Vagina (tissue), 2 donors: ENCODE measurements at regions not wholly inside any gene's neighbourhood (a gene's known extent, or its start where the extent isn't known, plus 50 kb on each side); places are given as distances from the start of the nearest gene placed in this dataset.

Source experiments
- DNase-seq, 2 donors: peaks; one replicate each; pipeline ENCODE4 v3.0.0-alpha.2; 2017; ENCODE audit errors: extremely low spot score in 2 of 2
- H3K27ac ChIP-seq: fragments of 200-600 bp; sonication (generic); one replicate; pipeline ENCODE4 v1.5.1; 2019
- H3K27me3 ChIP-seq: fragments of 200-600 bp; sonication (generic); one replicate; pipeline ENCODE4 v1.5.1; 2019
- H3K36me3 ChIP-seq, 2 donors: fragments of 200-600 bp; sonication (generic); one replicate each; pipeline ENCODE4 v1.5.1; 2017 to 2019
- H3K4me1 ChIP-seq: fragments of 200-600 bp; sonication (generic); one replicate; pipeline ENCODE4 v1.5.1; 2019
- H3K4me3 ChIP-seq, 2 donors: fragments of 200-600 bp; sonication (generic); 1 replicate in 1 of 2; 2 replicates in 1 of 2; pipeline ENCODE4 v1.5.1; 2016 to 2019
- H3K9me3 ChIP-seq: fragments of 200-600 bp; sonication (generic); one replicate; pipeline ENCODE4 v1.5.1; 2019
- CTCF ChIP-seq, 3 experiments: fragments of 450-650 bp in 2 of 3; fragments of 200-600 bp in 1 of 3; sonication (generic) in 1 of 3; IDR thresholded peaks; one replicate each; pipeline ENCODE4 v1.5.1; 2017 to 2019; ENCODE audit warnings: antibody characterized with exemption in 3 of 3, mild to moderate bottlenecking in 2 of 3, moderate library complexity in 2 of 3
- POLR2A ChIP-seq, 2 donors: fragments of 450-650 bp; IDR thresholded peaks; one replicate each; pipeline ENCODE4 v1.6.1; 2017; ENCODE audit warnings: antibody characterized with exemption in 2 of 2, mild to moderate bottlenecking in 2 of 2, moderate library complexity in 2 of 2
- POLR2AphosphoS5 ChIP-seq, 2 donors: sonication (generic); formaldehyde crosslinking; IDR thresholded peaks; one replicate each; pipeline ENCODE4 v1.9.0; 2017; ENCODE audit warnings: antibody characterized with exemption in 2 of 2, mild to moderate bottlenecking in 2 of 2, low read depth in 1 of 2; ENCODE audit not compliant: insufficient read depth in 1 of 2
- intact Hi-C: fragments of 100-400 bp; cut with DNase I; formaldehyde crosslinking; loops from one replicate; pipeline ENCODE4 v1.15.1; 2023

GRCh38 chr13:62019858-62020257 lies 604.2 kb upstream of the PCDH20 start:
- no peak overlapping the region for H3K27ac ChIP-seq
- intact Hi-C loops, result no loop called here
- no peak for DNase-seq
- no peaks in the 10 kb centered on the region for H3K27me3 ChIP-seq
- H3K4me1 ChIP-seq, result no peaks in the 10 kb centered on the region
- no peak overlapping the region for H3K4me3 ChIP-seq
- H3K36me3 ChIP-seq, result no peaks in the 10 kb centered on the region
- no peaks in the 10 kb centered on the region for H3K9me3 ChIP-seq
- no peak for TF ChIP-seq POLR2A (IDR thresholded peaks at IDR 0.05)
- TF ChIP-seq CTCF (IDR thresholded peaks at IDR 0.05), result no peak
- TF ChIP-seq POLR2AphosphoS5 (IDR thresholded peaks at IDR 0.05; ENCODE audit: insufficient read depth in 1 of 2, low read depth in 1 of 2), result no peak

GRCh38 chr13:62014299-62014698 lies 598.6 kb upstream of the PCDH20 start:
- DNase-seq, result no peak
- no peak for TF ChIP-seq POLR2A (IDR thresholded peaks at IDR 0.05)
- TF ChIP-seq CTCF (IDR thresholded peaks at IDR 0.05), result no peak
- no peak for TF ChIP-seq POLR2AphosphoS5 (IDR thresholded peaks at IDR 0.05; ENCODE audit: insufficient read depth in 1 of 2, low read depth in 1 of 2)
- H3K27me3 ChIP-seq, result no peaks in the 10 kb centered on the region
- H3K27ac ChIP-seq, result no peak overlapping the region
- H3K9me3 ChIP-seq, result no peaks in the 10 kb centered on the region
- intact Hi-C loops, result no loop called here
- H3K4me3 ChIP-seq, result no peak overlapping the region
- no peaks in the 10 kb centered on the region for H3K36me3 ChIP-seq
- H3K4me1 ChIP-seq, result no peaks in the 10 kb centered on the region

GRCh38 chr13:62003452-62003851 lies 587.8 kb upstream of the PCDH20 start:
- no peaks in the 10 kb centered on the region for H3K9me3 ChIP-seq

GRCh38 chr13:61994174-61994573 lies 578.5 kb upstream of the PCDH20 start:
- no peaks in the 10 kb centered on the region for H3K4me1 ChIP-seq
- no peaks in the 10 kb centered on the region for H3K27me3 ChIP-seq
- H3K27ac ChIP-seq, result no peak overlapping the region
- intact Hi-C loops, result no loop called here
- TF ChIP-seq POLR2AphosphoS5 (IDR thresholded peaks at IDR 0.05; ENCODE audit: insufficient read depth in 1 of 2, low read depth in 1 of 2) (no peak), CTCF (IDR thresholded peaks at IDR 0.05) (no peak), POLR2A (IDR thresholded peaks at IDR 0.05) (no peak)
- DNase-seq, result no peak
- no peak overlapping the region for H3K4me3 ChIP-seq
- H3K9me3 ChIP-seq, result no peaks in the 10 kb centered on the region
- no peaks in the 10 kb centered on the region for H3K36me3 ChIP-seq

More at GRCh38 chr13:62003452-62003851, 587.8 kb upstream of the PCDH20 start:
- no peak overlapping the region for H3K27ac ChIP-seq
- TF ChIP-seq POLR2A (IDR thresholded peaks at IDR 0.05) (no peak), CTCF (IDR thresholded peaks at IDR 0.05) (no peak)
- no peak for DNase-seq
- no peak overlapping the region for H3K4me3 ChIP-seq
- no peaks in the 10 kb centered on the region for H3K27me3 ChIP-seq
- H3K4me1 ChIP-seq, result no peaks in the 10 kb centered on the region
- intact Hi-C loops, result no loop called here
- H3K36me3 ChIP-seq, result no peaks in the 10 kb centered on the region

GRCh38 chr13:61989978-61990377 lies 574.3 kb upstream of the PCDH20 start:
- Histone ChIP-seq H3K36me3 (no peaks in the 10 kb centered on the region), H3K4me1 (no peaks in the 10 kb centered on the region), H3K4me3 (no peak overlapping the region), H3K27ac (no peak overlapping the region), H3K9me3 (no peaks in the 10 kb centered on the region), H3K27me3 (no peaks in the 10 kb centered on the region)
- no peak for TF ChIP-seq POLR2A (IDR thresholded peaks at IDR 0.05)
- no peak for TF ChIP-seq CTCF (IDR thresholded peaks at IDR 0.05)
- no peak for TF ChIP-seq POLR2AphosphoS5 (IDR thresholded peaks at IDR 0.05; ENCODE audit: insufficient read depth in 1 of 2, low read depth in 1 of 2)
- no peak for DNase-seq
- intact Hi-C loops, result no loop called here
